HepG2 (cell line): ENCODE measurements at regions not wholly inside any gene's neighbourhood (a gene's known extent, or its start where the extent isn't known, plus 50 kb on each side); places are given as distances from the start of the nearest gene placed in this dataset.

Source experiments
- ADNP ChIP-seq: sonication (generic); formaldehyde crosslinking; IDR thresholded peaks from 2 replicates; pipeline ENCODE4 v1.4.0; 2020; ENCODE audit warnings: missing genetic modification reagents
- AFF4 ChIP-seq: sonication (generic); formaldehyde crosslinking; IDR thresholded peaks from 2 replicates; pipeline ENCODE4 v1.4.0; 2020; ENCODE audit warnings: missing genetic modification reagents
- AKNA ChIP-seq: sonication (generic); formaldehyde crosslinking; IDR thresholded peaks from 2 replicates; pipeline ENCODE4 v1.4.0; 2020; ENCODE audit warnings: missing genetic modification reagents, borderline replicate concordance
- BATF2 ChIP-seq: sonication (generic); formaldehyde crosslinking; IDR thresholded peaks from 2 replicates; pipeline ENCODE4 v1.8.0; 2022; ENCODE audit warnings: mild to moderate bottlenecking, missing genetic modification reagents, moderate library complexity
- ETV5 ChIP-seq: IDR thresholded peaks from 2 replicates; pipeline ENCODE4 v1.6.1; 2018; ENCODE audit warnings: missing biosample characterization, missing genetic modification reagents, inconsistent platforms, borderline replicate concordance
- HMG20B ChIP-seq: conservative IDR thresholded peaks from 2 replicates; pipeline ENCODE4 v1.6.1; 2016; ENCODE audit warnings: missing genetic modification reagents, missing compliant biosample characterization
- ISL2 ChIP-seq: sonication (generic); formaldehyde crosslinking; IDR thresholded peaks from 2 replicates; pipeline ENCODE4 v1.5.0; 2020; ENCODE audit warnings: missing genetic modification reagents
- MIER3 ChIP-seq: IDR thresholded peaks from 2 replicates; pipeline ENCODE4 v1.6.1; 2016; ENCODE audit warnings: missing compliant biosample characterization, borderline replicate concordance
- REST ChIP-seq, 2 experiments: IDR thresholded peaks; 2 replicates each; pipeline ENCODE4 v1.6.1; 2011 to 2012; ENCODE audit warnings: low read length in 2 of 2, borderline replicate concordance in 1 of 2, low read depth in 1 of 2, mild to moderate bottlenecking in 1 of 2, moderate library complexity in 1 of 2
- ZBTB39 ChIP-seq: sonication (generic); formaldehyde crosslinking; IDR thresholded peaks from 2 replicates; pipeline ENCODE4 v1.5.0; 2020; ENCODE audit warnings: missing genetic modification reagents
- ZFY ChIP-seq: sonication (generic); formaldehyde crosslinking; IDR thresholded peaks from 2 replicates; pipeline ENCODE4 v1.4.0; 2020; ENCODE audit warnings: missing genetic modification reagents
- ZMYM3 ChIP-seq: sonication (generic); formaldehyde crosslinking; IDR thresholded peaks from 2 replicates; pipeline ENCODE4 v1.5.1; 2020; ENCODE audit warnings: mild to moderate bottlenecking, missing genetic modification reagents
- ZNF264 ChIP-seq: sonication (generic); formaldehyde crosslinking; IDR thresholded peaks from 2 replicates; pipeline ENCODE4 v1.4.0; 2020; ENCODE audit warnings: missing genetic modification reagents
- ZNF703 ChIP-seq: sonication (generic); formaldehyde crosslinking; IDR thresholded peaks from 2 replicates; pipeline ENCODE4 v1.5.1; 2020; ENCODE audit warnings: missing genetic modification reagents, mild to moderate bottlenecking, moderate library complexity, borderline replicate concordance
- ZNF83 ChIP-seq: sonication (generic); formaldehyde crosslinking; IDR thresholded peaks from 2 replicates; pipeline ENCODE4 v1.4.0; 2020; ENCODE audit warnings: missing genetic modification reagents, mild to moderate bottlenecking, borderline replicate concordance

GRCh38 chr6:142692942-142693341, 252.0 kb downstream of the HIVEP2 start (continued):
- TF ChIP-seq REST (IDR thresholded peaks at IDR 0.05; ENCODE audit: borderline replicate concordance in 1 of 2, low read depth in 1 of 2, low read length in 2 of 2) (no peak), ETV5 (CRISPR knock-in tag) (no peak), ISL2 (CRISPR knock-in tag) (no peak), ZMYM3 (no peak), BATF2 (no peak), ZNF703 (CRISPR knock-in tag) (no peak), ZNF264 (CRISPR knock-in tag) (no peak), AFF4 (CRISPR knock-in tag) (no peak), ZFY (CRISPR knock-in tag) (no peak), HMG20B (CRISPR knock-in tag) (no peak), MIER3 (CRISPR knock-in tag) (0 out of 2 replicates have a peak, but pooled peaks have one; percentile 42), ZNF83 (no peak), AKNA (CRISPR knock-in tag) (no peak), ZBTB39 (no peak), ADNP (CRISPR knock-in tag) (no peak)
